ENCODE measurements at regions not wholly inside any gene's neighbourhood (a gene's known extent, or its start where the extent isn't known, plus 50 kb on each side); places are given as distances from the start of the nearest gene placed in this dataset.
"Not testable (repeated sequence)": the region's sequence is repeated elsewhere in the genome, so short reads cannot be mapped to it uniquely, and the experiment has no call there.

GRCh38 chr16:88228751-88229150 lies 154.0 kb upstream of the ZNF469 start:
- not testable (repeated sequence) for DNase-seq

GRCh38 chr16:88229710-88230109 lies 153.0 kb upstream of the ZNF469 start:
- DNase-seq, result not testable (repeated sequence)

GRCh38 chr16:88230276-88230966 lies 152.3 kb upstream of the ZNF469 start:
- DNase-seq, result not testable (repeated sequence)

- not testable (repeated sequence) for DNase-seq
Measured at GRCh38 chr16:88230967-88231615, 151.7 kb upstream of the ZNF469 start.

GRCh38 chr16:88231839-88232238 lies 150.9 kb upstream of the ZNF469 start:
- not testable (repeated sequence) for DNase-seq

DNA sequence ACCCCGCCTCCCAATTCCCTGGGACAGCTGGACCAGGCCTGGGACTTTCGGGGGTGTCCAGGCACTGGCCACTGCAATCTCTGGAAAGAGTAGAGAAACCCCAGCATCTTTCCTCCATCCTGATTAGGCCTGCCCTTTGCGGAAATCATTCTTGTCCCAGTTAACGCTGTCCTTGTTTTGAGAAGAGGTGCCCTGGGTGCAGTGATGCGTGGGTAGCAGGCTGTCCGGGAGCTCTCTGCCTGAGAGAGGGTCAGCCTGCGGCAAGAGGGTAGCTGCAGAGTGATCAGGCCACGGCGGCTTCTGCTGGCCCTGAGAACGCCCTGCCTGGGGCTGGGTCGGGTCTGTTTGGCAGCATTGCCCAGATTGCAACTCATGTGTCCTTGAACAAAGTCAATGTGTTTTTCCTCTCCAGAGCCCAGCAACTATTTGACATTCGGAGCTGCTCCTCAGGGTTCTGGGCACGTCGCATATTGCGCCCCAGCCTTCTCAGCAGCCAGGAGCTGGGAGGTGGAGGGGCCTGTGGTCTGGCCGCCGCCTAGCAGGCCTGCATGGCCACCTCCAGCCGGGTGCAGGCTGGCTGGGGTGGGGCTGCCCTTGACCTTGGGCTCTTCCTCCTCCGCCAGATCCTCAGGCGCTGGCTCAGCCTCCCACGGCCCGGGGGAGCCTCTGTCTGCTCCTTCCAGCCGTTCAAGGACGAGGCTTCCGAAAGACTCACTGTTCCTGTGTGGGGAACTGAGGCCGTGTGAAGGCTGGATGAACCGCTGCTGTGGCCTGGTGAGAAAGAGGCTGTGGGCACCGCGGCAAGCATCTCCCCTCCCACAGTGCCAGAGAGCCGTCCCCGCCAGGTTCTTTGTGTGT lies 150.1 kb upstream of the ZNF469 start:
- not testable (repeated sequence) for DNase-seq

- DNase-seq, result not testable (repeated sequence)
Measured at GRCh38 chr16:88233621-88234420, 148.9 kb upstream of the ZNF469 start.

DNA sequence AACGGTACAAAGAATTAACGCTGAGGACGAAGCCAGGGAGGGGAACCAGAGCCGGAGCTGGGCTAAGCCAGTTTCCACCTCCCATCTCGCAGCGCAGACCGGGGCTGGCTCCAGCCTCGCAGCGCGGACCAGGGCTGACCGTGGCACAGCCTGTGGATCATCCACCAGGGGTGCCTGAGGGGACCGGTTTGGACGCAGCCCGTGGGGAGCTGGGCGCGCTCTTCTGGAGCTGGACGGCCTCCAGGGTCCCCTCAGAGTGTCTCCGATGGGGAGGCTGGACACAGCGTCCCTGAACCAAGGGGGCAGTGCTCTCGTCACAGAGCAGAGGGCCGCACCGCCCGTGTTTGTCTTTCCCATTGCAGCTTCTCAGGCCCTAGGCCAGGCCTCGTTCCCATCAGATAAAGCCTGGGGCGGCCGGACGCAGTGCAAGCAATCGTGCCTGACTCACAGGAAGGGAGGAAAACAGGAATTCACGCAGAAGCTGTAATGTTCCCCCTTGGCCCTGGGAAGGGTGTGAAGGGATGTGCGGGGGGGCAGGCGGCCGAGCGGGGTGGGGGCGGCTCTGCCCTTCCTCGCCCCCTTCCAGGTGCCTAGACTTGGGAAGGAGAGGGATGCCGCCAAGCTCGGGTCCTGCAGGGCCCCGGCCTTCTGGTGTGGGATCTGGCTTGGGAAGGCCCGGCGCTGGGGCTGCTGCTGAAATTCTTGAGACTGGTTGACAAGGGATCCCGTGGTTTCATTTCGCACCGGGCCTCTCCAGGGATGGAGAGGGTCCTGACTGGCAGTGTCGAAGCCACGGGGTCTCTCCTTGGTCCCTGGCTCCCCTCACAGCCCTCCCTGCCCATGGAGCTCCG lies 148.1 kb upstream of the ZNF469 start:
- DNase-seq, result not testable (repeated sequence)

DNA sequence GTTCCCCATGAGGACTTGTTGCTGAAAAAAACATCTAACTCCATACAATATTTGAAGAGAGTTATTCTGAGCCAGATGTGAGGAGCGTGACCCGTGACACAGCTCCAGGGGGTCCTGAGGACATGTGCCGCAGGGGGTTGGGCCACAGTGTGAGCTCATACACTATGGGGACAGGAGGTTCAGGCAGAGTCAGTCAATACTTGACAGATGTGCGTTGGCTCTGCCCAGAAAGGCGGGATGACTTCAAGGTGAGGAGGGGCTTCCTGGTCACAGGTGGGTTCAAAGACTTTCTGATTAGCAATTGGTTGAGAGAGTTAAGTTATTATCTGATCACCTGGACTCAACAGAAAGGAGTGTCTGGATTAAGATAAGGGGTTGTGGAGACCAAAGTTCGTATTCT lies 147.1 kb upstream of the ZNF469 start:
- DNase-seq, result not testable (repeated sequence)

GRCh38 chr16:88236229-88236628 lies 146.5 kb upstream of the ZNF469 start:
- DNase-seq, result not testable (repeated sequence)

DNA sequence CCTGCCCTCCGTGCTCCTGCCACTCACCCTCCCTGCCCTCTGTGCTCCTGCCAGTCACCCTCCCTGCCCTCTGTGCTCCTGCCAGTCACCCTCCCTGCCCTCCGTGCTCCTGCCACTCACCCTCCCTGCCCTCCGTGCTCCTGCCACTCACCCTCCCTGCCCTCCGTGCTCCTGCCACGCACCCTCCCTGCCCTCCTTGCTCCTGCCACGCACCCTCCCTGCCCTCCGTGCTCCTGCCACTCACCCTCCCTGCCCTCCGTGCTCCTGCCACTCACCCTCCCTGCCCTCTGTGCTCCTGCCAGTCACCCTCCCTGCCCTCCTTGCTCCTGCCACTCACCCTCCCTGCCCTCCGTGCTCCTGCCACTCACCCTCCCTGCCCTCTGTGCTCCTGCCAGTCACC lies 145.4 kb upstream of the ZNF469 start:
- not testable (repeated sequence) for DNase-seq

GRCh38 chr16:88237761-88238415 lies 144.9 kb upstream of the ZNF469 start:
- not testable (repeated sequence) for DNase-seq

DNA sequence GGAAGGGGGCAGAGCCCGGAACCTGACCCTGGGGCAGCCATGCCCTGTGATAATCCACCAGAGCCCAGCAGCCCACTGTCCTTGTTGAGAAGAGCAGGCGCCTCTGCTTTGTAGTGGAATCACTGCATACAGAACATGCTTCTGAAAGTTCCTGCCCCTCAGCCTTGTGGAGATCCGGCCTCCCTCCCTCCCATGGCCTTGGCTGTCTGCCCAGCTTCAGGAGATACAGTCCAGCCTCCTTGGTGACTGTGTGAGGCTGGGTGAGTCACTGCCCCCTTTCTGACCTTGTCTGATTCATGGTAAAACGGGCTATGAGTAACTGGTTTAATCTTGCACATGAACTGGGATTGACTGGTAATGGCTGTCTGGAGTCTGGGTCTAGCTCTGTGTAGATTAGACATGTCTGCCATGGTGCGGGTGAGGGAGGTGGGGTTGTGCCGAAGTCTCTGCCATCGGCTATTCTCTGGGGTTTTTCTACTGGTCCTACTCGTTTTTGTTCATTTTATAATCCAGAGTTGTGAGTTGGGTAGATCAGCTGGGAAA lies 144.0 kb upstream of the ZNF469 start:
- not testable (repeated sequence) for DNase-seq

DNA sequence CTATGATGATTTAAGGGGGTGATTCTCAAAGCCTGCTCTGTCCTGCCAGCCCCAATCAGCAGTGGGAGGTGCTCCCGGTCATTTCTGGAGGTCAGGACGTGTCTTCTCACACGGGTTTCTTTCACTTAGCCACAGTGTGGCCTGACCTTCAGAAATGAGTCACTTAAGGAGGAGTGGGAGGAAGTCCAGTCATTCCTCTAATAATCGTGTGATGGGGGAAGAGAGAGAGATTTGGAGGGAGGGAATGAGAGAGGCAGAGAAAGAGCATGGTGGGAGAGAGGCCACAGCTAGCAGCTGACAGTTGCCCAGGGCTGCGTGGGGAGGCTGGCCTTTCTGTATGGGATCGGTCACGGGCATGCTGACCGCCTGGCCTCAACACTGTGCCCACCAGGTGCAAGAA lies 142.6 kb upstream of the ZNF469 start:
- DNase-seq, result not testable (repeated sequence)

DNA sequence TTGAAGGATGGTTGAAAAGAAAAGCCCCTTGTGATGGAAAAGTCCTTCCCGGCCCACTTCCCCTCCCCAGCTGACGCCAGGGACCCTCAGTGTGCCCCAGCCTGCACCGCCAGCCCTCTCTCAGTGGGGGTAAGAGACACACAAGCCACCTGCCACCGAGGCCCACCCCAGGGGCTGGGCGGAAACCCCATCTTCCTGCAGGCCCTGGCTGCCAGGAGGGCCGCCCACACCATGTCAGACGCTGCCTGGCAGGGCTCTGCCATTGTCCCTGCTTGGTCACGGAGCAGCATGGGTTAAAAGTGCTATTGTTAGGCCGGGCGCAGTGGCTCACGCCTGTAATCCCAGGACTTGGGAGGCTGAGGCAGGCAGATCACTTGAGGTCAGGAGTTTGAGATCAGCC lies 142.0 kb upstream of the ZNF469 start:
- not testable (repeated sequence) for DNase-seq

- not testable (repeated sequence) for DNase-seq
Measured at GRCh38 chr16:88241404-88242311, 141.1 kb upstream of the ZNF469 start.

- not testable (repeated sequence) for DNase-seq
Measured at GRCh38 chr16:88242312-88243295, 140.2 kb upstream of the ZNF469 start.

- DNase-seq, result not testable (repeated sequence)
Measured at GRCh38 chr16:88243921-88244320, 138.8 kb upstream of the ZNF469 start.

All from skin of body (tissue), 1 donor.